GM18861 (cell line): ENCODE measurements at regions not wholly inside any gene's neighbourhood (a gene's known extent, or its start where the extent isn't known, plus 50 kb on each side); places are given as distances from the start of the nearest gene placed in this dataset.
"Not testable (repeated sequence)": the region's sequence is repeated elsewhere in the genome, so short reads cannot be mapped to it uniquely, and the experiment has no call there.

ENCODE experiments used
- ATAC-seq: cut with Tn5 transposase; IDR thresholded peaks from one replicate; pipeline ENCODE4 v1.9.1; 2021; ENCODE audit not compliant: unreplicated experiment

- no peak for ATAC-seq
Observed at GRCh38 chr16:51984395-51984794, 562.5 kb downstream of the TOX3 start.

DNA sequence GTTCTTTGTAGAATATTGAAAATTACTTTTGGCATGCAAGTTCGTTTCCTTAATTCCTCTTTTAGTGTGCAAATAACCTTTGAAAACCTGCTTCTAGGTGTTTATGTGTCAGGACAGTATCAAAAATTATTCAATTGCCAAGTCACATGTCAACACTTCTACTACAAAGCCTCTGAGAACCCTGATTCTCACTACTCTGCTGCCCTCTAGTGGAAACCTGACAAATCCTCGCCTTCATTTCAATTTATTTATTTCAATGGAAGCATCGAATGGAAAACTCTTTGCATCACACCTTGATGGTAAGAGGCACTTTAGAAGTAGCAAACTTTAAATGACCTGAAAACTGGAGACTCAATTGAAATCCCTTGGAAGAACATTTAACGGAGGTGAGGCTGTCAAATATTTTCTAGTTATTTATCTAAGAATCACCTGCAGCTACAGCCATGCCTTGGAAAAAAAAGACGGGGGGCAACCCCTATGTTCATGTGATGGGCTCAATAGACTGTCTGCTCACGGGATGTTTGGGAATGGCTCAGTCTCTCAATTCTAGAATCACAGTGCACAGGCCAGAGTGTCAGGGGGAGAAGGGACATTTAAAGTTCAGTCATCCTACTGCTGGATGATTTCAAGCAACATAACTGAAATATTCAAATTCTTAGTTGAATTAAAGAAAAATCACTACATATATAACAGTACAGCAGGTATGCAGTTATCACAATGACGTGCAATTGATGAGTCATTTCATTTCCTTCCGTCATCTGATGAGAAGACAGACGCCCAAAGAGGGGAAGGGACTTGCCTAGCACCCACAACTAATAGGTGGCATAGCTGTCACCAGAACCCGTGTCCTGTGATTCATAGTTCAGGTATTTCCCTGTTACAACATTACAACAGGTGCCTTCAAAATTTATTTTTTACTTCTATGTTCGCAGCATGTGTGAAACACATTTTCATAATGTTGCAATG lies 563.9 kb downstream of the TOX3 start:
- ATAC-seq = peak; percentile 59

DNA sequence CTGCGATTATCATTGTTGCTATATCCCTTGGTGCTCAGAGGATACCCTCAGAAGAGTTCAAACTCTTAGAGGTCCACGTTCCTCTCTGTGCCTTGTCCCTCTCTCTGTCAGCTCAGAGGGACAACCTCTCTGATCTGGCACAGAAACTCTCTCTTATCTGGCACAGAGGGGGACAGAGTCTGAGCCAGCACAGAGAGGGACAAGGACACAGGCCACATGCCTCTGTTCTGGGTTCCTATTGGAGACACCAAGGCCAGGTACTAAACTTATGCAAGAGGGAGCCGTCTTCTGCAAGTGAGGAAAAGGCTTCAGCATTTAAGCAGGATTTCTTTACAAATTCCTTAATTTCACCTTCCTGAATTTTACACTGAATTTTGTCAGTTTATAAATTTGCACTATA lies 565.2 kb downstream of the TOX3 start:
- ATAC-seq = no peak

GRCh38 chr16:51977506-51977905 lies 569.4 kb downstream of the TOX3 start:
- not testable (repeated sequence) for ATAC-seq

DNA sequence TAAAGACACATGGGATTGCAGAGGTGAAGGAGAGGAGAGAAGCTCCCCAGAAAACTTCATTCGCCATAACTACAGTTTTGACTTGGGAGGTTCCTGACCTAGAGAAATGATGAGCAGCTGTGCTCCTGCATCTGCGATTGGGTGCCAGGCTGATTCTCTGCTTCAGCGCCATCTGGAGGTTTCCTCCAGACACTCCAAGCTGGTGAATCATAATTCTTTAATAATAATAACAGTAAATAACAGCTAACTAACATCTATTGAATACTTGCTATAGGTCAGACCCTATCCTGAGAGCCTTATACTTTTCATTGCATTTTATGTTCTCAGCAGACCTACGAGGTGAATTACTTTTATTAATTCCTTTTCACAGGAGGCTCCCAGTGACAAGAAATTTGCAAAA lies 575.8 kb downstream of the TOX3 start:
- no peak for ATAC-seq

GRCh38 chr16:51968749-51969148 lies 578.2 kb downstream of the TOX3 start:
- ATAC-seq = no peak

GRCh38 chr16:51967646-51968045 lies 579.3 kb downstream of the TOX3 start:
- ATAC-seq = no peak

GRCh38 chr16:51960931-51961330 lies 586.0 kb downstream of the TOX3 start:
- ATAC-seq = no peak

DNA sequence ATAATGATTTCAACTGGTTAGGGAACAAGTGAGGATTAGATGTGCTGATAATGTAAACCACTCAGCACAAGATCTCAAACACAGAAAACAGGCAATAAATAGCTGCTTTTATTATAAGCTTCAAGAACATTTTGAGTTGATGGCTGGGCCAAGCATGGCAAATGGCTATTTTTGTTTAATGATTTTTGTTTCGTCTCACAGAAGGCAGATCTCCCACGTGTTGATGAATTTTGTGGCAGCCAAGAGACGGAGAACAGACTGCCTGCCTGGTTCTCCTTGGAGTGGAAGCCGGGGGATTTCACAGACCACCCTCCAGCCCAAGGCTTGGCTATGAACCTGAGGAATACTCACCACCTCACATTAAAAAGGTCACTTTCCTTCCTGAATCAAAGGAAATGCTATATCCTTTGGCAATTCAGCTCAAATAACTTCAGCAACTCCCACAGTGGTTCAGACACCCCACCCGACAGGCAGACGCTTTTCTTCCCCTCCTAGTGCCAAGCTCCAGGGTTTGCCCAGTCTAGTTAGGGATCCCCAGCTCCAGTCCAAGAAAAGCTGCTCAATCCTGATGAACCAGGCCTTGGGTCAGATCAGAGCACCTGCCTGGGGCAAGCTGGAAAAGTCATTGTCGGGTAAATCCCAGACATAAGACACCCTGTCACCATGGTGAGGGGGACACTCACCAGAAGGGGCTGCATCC lies 593.5 kb downstream of the TOX3 start:
- no peak for ATAC-seq

- no peak for ATAC-seq
Observed at GRCh38 chr16:51952500-51952899, 594.4 kb downstream of the TOX3 start.

DNA sequence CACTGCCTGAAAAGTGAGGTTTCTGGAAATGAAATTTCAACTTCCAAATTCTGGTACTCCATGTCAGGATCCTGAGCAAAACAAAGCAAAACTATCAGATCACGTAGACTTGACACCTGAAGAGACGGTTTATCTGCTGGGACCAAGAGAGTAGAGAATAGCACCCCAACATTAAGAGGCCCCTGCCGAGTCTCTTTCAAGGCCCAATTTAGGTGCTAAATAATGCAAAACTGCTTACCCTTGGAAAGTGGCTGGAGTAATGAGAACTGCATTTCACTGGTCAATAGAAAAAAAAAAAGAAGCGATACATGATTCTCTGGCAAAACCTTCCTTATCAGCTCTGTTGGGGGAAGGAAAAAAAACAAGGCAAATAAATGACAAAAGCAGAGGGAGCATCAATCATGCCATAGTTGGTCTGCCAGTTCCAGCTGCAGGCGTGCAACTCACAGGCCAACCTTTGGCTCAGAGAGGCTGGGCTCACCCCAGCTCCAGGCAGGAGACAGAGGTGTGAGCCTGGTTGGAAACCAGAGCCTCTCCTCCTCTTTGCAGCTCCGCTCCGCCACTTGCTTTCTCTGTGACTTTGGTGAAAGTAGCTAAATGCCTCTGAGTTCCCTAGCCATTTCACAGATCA lies 595.2 kb downstream of the TOX3 start:
- no peak for ATAC-seq

GRCh38 chr16:51950118-51950780 lies 596.7 kb downstream of the TOX3 start:
- ATAC-seq = no peak

- ATAC-seq = no peak
Observed at GRCh38 chr16:51949282-51949681, 597.7 kb downstream of the TOX3 start.

DNA sequence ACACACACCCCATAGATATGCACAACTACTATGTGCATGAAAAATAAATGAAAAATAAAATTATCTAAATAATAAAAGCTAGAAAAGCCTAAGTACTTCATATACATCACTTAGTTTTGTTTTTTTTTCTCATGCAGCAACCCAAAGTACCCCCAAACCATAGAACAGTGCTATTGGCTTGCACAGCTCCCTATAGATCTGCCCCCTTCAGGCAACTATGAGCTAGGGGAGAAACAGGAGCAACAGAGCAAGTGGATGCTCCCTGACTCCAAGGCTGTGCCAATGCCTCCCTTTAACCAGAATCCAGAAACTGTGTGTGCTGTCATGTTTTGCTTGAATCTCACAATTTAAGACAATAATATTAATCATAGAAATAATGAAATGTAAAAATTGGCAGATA lies 605.5 kb downstream of the TOX3 start:
- ATAC-seq = no peak

DNA sequence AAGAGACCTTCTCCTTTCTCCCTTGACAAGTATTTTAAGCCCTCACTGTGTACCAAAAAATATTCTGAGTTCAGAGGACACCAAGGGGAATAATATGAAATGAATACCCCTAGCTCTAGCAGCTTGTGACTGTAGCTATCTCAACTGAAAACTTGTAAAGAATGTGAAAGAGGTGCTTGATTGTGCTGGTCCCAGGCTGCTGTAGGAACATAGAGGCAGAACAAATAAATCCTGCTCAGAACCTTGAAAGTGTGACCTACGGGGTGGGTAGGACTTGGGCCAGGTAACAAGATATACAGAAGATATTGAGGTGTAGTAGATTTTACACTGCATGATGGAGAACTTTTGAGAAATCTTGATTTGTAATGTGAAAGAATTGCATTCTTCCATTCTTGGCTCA lies 606.8 kb downstream of the TOX3 start:
- no peak for ATAC-seq

GRCh38 chr16:51939378-51939871 lies 607.5 kb downstream of the TOX3 start:
- no peak for ATAC-seq

- ATAC-seq = no peak
Observed at GRCh38 chr16:51938861-51939260, 608.1 kb downstream of the TOX3 start.

DNA sequence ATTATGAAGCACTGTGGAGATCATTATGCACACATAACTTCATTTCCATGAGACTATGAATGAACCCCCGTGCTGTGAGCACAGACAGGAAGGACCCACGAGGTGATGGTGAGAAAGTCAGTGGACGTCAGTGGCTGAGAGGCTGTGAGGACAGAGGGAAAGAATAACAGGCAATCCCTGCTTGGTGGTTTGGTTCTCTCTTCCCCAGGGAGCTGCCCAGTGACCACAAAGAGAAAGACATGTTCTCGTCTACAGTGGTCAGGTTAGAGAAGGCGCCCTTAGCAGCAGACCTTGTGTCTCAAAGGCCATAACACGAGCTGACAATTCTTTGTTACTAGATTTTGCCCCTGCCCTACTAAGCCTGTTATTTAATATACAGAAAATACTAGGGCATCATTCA lies 609.2 kb downstream of the TOX3 start:
- ATAC-seq = no peak

GRCh38 chr16:51936846-51937245 lies 610.1 kb downstream of the TOX3 start:
- ATAC-seq = no peak

DNA sequence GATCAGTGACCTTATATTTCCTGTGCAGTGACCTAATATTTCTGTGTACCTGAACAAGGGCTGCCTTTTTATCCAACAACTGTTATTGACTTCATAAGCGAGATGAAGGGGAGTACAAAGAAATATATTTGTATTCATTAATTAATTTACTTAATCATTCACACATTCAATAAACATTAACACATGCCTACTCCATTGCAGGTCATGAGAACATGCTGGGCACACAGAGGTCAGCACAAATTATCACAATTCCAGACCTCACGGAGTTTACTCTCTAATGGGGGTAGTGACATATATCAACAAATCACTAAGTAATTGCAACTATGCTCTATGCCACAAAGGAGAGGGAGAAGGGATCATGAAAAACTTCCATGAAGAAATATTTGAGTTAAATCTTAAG lies 614.6 kb downstream of the TOX3 start:
- ATAC-seq = no peak

DNA sequence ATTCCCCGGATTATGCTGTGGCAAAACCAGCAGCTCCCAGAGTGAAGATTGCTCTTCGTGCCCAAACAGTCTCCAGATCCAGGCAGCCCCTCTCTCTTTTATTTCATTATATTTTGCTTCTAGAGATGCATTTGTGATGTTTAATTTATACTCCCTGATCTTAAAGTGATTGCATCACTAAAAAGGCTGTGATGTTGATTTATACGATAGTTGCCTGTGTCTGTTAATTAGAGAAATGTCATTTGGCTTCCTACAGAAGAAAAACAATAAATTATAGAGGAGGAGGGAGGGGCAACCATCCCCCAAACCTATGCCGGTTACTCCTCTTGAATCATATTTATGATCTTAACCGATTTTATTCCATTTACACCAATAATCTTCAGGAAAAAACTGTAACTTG lies 615.3 kb downstream of the TOX3 start:
- ATAC-seq = no peak
